GM19351 (cell line): ENCODE measurements at regions not wholly inside any gene's neighbourhood (a gene's known extent, or its start where the extent isn't known, plus 50 kb on each side); places are given as distances from the start of the nearest gene placed in this dataset.
"Not testable (repeated sequence)": the region's sequence is repeated elsewhere in the genome, so short reads cannot be mapped to it uniquely, and the experiment has no call there.

Source experiments
- ATAC-seq: cut with Tn5 transposase; IDR thresholded peaks from one replicate; pipeline ENCODE4 v1.9.1; 2021; ENCODE audit warnings: mild to moderate bottlenecking, moderate library complexity; ENCODE audit not compliant: unreplicated experiment

GRCh38 chr14:49160983-49161382 lies 425.2 kb downstream of the RPS29 start:
- no peak for ATAC-seq

DNA sequence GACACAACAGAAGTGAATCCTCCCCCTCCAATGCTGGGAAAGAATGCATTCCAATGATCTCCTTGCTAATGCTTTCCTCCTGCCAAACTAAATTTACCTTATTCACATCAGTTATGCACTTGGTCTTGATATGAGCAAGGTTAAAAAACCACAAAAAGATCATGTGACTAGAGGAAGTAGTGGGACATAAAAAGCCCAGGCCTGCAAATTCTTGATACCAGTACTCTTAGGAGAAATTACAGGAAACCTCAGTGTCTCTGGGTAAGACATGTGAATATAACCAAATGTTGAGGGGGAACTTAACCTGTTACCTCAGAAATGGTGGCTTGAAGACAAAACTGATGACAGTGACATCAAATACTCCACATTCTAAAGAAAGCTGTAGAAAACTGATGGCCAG lies 427.1 kb downstream of the RPS29 start:
- ATAC-seq: no peak

DNA sequence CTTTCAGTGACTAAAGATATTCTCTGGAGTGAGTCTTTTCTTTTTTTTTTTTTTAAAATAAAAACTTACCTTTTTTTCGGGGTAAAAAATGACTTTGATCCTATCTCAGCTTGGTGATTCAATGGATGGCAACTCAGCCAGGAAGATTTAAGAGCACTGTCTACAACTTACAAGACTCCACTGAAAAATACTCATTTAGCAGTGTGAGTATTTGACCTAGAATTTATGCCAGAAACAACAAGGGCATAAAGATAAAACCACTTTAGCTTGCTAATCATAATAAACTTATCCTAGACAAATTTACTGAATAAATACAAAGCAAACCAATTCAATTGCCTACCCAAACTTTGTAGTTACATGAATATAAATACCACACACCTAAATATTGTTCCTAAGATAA lies 446.6 kb downstream of the RPS29 start:
- no peak for ATAC-seq

DNA sequence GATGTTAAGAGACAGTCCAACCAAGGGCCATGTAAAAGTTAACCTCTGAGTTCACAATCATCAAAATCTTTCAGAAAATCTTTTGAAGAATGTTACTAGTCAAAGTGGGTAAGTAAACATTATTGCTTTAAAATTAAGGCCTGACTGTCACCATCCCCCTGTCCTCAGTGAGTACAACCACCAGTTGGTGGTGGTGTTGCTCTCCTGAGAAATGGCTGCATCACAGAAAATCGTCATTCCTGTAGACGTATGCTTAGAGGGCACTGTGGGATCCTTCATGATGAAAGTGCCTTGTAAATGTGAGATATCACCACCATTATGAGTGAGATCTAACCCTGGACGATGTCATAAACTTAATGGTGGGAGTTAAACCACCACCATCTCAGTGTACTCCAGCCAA lies 451.2 kb downstream of the RPS29 start:
- ATAC-seq: no peak

DNA sequence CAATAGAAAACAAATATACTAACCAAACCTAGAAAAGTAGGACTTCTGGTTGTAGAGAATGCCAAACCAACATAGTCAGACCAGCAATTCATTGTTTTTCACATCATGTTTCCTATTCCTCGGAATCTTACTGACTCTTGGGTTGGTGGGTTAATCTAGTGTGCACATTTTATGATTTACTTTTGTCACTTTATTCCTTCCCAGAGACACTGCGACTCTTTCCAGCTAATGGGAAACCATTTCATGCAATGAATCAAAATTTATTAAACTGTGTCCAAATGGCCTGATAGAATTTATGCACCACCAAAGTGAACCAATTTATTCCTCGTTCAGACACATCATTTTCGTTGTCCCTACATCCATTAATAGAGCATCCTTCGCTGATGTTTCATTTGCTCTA lies 464.9 kb downstream of the RPS29 start:
- no peak for ATAC-seq

DNA sequence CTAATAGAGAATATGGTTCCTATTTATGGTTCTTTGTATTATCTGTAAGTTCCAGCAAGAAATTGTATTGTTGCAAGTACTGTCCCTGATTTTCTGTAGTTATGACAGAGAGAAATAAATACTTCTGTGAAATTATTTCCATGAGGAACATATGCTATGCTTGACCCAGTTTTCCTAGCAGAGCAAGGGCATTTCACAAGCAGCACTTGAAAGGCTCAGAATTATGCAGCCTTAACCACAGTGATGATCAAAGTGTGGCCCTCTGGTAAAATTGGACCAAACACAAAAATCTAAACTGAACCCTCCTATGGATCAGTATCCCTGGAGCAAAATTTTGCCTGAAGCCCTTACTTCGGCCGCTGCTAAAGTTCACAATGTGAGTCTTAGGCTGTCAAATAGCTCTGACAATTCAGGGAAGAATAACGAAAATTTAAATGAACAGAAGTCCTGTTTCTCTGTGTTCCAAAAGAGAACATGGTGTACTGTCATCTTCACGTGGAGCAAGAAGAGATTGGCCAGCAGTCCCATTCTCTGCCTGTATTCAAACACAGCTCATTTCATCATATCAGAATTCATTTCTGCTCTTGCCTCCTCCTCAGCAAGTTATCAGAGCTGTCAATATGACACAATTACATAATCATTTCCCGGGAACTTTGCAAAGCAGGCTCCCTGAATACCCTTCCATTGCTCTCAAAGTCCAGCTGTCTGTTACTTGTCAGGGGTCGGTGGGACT lies 471.9 kb downstream of the RPS29 start:
- ATAC-seq: no peak

- no peak for ATAC-seq
Observed at GRCh38 chr14:49106741-49107667, 479.2 kb downstream of the RPS29 start.

DNA sequence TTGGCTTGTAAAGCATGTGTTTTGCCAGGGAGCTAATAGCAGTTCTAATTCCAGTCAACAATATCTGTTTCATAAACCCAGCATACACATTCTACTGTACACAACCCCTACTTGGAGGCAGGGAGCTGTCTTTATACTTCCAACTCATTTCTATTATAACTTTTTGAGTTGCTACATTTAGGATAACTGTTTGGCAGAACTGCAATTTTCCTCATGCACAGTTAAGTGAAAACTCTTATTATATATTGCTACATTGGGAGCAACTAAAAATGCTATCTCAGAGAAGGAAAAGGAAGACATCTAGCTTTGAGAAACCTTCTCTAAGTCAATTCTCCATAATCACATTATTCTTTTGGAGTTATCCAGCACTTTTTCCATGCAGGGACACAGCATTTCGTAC lies 480.2 kb downstream of the RPS29 start:
- ATAC-seq: no peak

GRCh38 chr14:49105512-49105911 lies 480.7 kb downstream of the RPS29 start:
- no peak for ATAC-seq

DNA sequence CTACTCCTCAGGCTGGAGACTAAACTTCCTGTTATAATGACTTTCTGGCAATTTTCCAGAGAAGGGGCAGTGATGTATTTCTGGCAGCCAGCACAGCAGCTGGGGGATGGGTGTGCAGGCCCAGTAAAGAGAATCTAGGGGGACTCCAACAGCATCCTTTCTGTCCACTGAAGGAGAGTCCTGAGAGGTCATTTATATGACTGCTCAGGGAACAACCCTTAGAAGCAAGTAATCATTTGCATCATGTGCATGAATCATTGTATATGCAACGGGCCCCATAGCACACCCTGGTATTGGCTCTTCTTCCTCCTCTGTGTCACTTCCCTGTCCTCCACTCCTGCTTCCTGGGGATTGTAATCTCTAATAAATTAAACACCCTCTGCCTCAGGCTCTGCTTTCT lies 493.8 kb downstream of the RPS29 start:
- ATAC-seq: no peak

GRCh38 chr14:49089107-49089506 lies 497.1 kb downstream of the RPS29 start:
- ATAC-seq: no peak

DNA sequence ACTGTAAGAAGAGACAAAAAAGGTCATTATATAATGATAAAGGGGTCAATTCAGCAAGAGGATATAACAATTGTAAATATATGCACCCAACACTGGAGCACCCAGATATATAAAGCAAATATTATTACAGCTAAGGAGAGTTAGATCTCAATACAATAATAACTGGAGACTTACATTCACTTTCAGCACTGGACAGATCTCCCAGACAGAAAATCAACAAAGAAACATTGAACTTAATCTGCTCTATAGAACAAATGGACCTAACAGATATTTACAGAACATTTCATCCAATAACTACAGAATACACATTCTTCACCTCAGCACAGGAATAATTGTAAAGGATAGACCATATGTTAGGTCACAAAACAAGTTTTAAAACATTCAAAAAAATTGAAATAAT lies 512.9 kb downstream of the RPS29 start:
- not testable (repeated sequence) for ATAC-seq

DNA sequence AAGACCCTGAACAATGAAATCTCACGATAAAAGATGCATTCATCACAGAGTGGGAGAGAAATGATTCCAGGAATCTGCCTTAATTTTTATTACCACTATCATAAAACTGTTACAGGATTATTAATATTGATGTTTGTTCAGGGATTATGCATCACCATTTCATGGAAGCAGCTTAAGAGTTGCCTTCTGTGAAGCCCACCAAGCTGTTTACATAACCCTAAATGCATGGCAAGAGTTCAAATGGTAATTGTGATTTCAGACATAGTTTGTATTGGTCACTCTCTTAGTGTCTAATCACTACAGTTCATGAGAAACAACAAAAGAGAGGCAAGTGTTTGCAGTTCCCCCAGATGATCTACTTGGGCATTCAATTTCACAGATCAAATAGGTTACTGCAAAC lies 527.7 kb downstream of the RPS29 start:
- ATAC-seq: no peak

GRCh38 chr14:49057838-49058510 lies 528.2 kb downstream of the RPS29 start:
- ATAC-seq: no peak

DNA sequence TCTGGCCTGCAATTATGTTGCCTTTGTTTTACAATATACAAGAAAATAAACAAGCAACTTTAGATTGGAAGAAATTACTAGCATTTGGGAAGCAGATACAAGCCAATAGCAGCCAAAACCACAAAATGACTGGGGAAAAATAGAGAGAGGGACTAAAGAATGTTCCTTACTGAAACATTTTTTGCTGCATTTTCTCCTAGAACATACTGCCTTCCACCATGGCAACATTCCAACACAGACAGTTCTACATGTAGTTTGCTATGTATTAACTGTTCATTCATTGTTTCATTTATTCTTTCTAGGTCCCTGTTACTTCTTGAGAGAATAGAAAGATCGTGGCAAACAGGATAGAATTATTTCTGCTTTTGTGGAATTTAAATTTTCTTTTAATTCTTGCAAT lies 530.2 kb downstream of the RPS29 start:
- no peak for ATAC-seq

DNA sequence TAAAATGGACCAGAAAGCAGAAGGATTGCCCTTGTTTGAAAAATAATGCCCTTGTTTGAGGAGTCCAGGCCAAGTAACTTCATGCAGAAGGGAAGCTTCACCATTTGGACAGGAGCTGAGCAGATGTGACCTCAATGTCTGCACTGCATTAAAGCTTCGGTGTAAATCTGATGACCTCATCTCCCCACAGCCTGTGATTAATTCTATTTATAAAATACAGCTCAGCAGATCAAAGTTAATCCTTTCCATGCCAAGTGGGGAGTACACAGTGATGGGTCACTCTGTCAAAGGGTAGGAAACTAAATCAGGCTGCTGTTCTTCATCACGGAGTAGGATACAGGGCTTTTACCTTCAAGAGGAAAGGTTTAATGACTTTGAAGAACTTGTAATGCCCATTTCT lies 533.7 kb downstream of the RPS29 start:
- ATAC-seq: no peak

DNA sequence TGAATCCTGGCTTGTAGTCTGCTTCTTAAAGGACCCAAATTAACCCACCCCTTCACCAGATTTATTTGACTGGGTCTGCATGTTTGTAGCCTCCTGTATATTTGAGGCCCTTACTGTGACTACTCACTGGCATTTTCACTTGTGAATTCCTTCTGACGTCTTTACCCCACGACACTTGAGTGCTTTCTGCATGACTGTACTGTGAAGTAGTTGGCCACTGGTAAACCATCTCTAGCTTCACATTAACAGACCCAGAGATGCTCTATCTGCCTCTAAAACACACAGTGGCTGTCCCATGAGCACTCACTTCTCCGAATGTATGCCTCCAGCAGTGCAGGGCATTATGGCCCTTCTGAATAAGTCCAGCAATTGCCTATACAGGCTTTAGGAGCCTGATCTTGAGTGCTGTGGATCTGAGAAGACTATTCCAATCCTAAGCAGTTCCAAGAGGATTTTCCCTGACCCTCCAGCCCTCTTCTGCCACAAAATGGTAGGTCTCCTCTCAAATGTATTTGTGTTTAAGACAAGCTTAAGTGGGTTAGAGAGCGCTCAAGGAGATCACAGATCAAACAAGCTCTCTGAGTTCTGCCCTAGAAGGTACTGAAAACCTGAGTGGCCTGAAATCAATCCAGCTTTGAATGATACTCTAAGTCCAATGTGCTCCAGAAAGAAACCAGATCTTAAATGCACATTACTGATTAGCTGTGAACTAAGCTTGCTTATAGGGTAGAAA lies 534.7 kb downstream of the RPS29 start:
- no peak for ATAC-seq

- no peak for ATAC-seq
Observed at GRCh38 chr14:49050822-49051221, 535.4 kb downstream of the RPS29 start.

- ATAC-seq: no peak
Observed at GRCh38 chr14:49049711-49050110, 536.5 kb downstream of the RPS29 start.

- ATAC-seq: no peak
Observed at GRCh38 chr14:49044981-49045380, 541.2 kb downstream of the RPS29 start.

- no peak for ATAC-seq
Observed at GRCh38 chr14:49036984-49037516, 549.1 kb downstream of the RPS29 start.
